8988T (cell line): ENCODE measurements at regions not wholly inside any gene's neighbourhood (a gene's known extent, or its start where the extent isn't known, plus 50 kb on each side); places are given as distances from the start of the nearest gene placed in this dataset.
"Not testable (repeated sequence)": the region's sequence is repeated elsewhere in the genome, so short reads cannot be mapped to it uniquely, and the experiment has no call there.

Source experiments
- DNase-seq: peaks from one replicate; pipeline ENCODE4 v3.0.0; 2011

GRCh38 chr7:148472406-148472805 is 118.2 kb upstream of the C7orf33 start:
- DNase-seq: no peak

- DNase-seq: no peak
Observed at GRCh38 chr7:148473703-148474480, 116.7 kb upstream of the C7orf33 start.

- no peak for DNase-seq
Observed at GRCh38 chr7:148474481-148475025, 116.0 kb upstream of the C7orf33 start.

- DNase-seq: no peak
Observed at GRCh38 chr7:148478551-148478950, 112.0 kb upstream of the C7orf33 start.

- DNase-seq: no peak
Observed at GRCh38 chr7:148480479-148481146, 110.0 kb upstream of the C7orf33 start.

- no peak for DNase-seq
Observed at GRCh38 chr7:148481147-148481526, 109.4 kb upstream of the C7orf33 start.

GRCh38 chr7:148481971-148482626 is 108.5 kb upstream of the C7orf33 start:
- no peak for DNase-seq

GRCh38 chr7:148483515-148484308 is 106.9 kb upstream of the C7orf33 start:
- DNase-seq: no peak

GRCh38 chr7:148484486-148484885 is 106.1 kb upstream of the C7orf33 start:
- DNase-seq: no peak

- no peak for DNase-seq
Observed at GRCh38 chr7:148485618-148486017, 104.9 kb upstream of the C7orf33 start.

GRCh38 chr7:148486937-148487336 is 103.6 kb upstream of the C7orf33 start:
- no peak for DNase-seq

- no peak for DNase-seq
Observed at GRCh38 chr7:148487912-148488311, 102.7 kb upstream of the C7orf33 start.

- DNase-seq: no peak
Observed at GRCh38 chr7:148489678-148490077, 100.9 kb upstream of the C7orf33 start.

GRCh38 chr7:148492157-148492860 is 98.3 kb upstream of the C7orf33 start:
- DNase-seq: no peak

GRCh38 chr7:148495605-148496004 is 95.0 kb upstream of the C7orf33 start:
- DNase-seq: no peak

- no peak for DNase-seq
Observed at GRCh38 chr7:148500978-148501377, 89.6 kb upstream of the C7orf33 start.

- DNase-seq: no peak
Observed at GRCh38 chr7:148503900-148504487, 86.6 kb upstream of the C7orf33 start.

- DNase-seq: no peak
Observed at GRCh38 chr7:148505645-148506375, 84.8 kb upstream of the C7orf33 start.

- not testable (repeated sequence) for DNase-seq
Observed at GRCh38 chr7:148507064-148507573, 83.4 kb upstream of the C7orf33 start.

GRCh38 chr7:148507787-148508186 is 82.8 kb upstream of the C7orf33 start:
- DNase-seq: no peak

GRCh38 chr7:148514236-148514635 is 76.3 kb upstream of the C7orf33 start:
- no peak for DNase-seq
